GM18867 (cell line): ENCODE measurements at regions not wholly inside any gene's neighbourhood (a gene's known extent, or its start where the extent isn't known, plus 50 kb on each side); places are given as distances from the start of the nearest gene placed in this dataset.
"Not testable (repeated sequence)": the region's sequence is repeated elsewhere in the genome, so short reads cannot be mapped to it uniquely, and the experiment has no call there.

Experiments used
- ATAC-seq: cut with Tn5 transposase; IDR thresholded peaks from one replicate; pipeline ENCODE4 v1.9.1; 2021; ENCODE audit warnings: mild to moderate bottlenecking, moderate library complexity; ENCODE audit not compliant: unreplicated experiment

GRCh38 chr15:30688684-30689083 lies 62.8 kb downstream of the ARHGAP11B start:
- not testable (repeated sequence) for ATAC-seq

GRCh38 chr15:30690153-30690552 lies 64.2 kb downstream of the ARHGAP11B start:
- not testable (repeated sequence) for ATAC-seq

GRCh38 chr15:30695811-30696210 lies 69.9 kb downstream of the ARHGAP11B start:
- not testable (repeated sequence) for ATAC-seq

GRCh38 chr15:30696439-30697314 lies 70.7 kb downstream of the ARHGAP11B start:
- ATAC-seq, result peak; percentile 74

- peak; percentile 68 for ATAC-seq
Observed at GRCh38 chr15:30697315-30697685, 71.4 kb downstream of the ARHGAP11B start.

GRCh38 chr15:30700006-30700597 lies 74.2 kb downstream of the ARHGAP11B start:
- not testable (repeated sequence) for ATAC-seq

- ATAC-seq, result not testable (repeated sequence)
Observed at GRCh38 chr15:30707976-30708685, 82.2 kb downstream of the ARHGAP11B start.

- ATAC-seq, result not testable (repeated sequence)
Observed at GRCh38 chr15:30708809-30709208, 82.9 kb downstream of the ARHGAP11B start.

GRCh38 chr15:30718038-30718643 lies 92.2 kb downstream of the ARHGAP11B start:
- not testable (repeated sequence) for ATAC-seq

- not testable (repeated sequence) for ATAC-seq
Observed at GRCh38 chr15:30719363-30719762, 93.4 kb downstream of the ARHGAP11B start.

GRCh38 chr15:30720825-30721224 lies 94.9 kb downstream of the ARHGAP11B start:
- ATAC-seq, result not testable (repeated sequence)

- not testable (repeated sequence) for ATAC-seq
Observed at GRCh38 chr15:30721529-30721928, 95.6 kb downstream of the ARHGAP11B start.

GRCh38 chr15:30723540-30724175 lies 97.7 kb downstream of the ARHGAP11B start:
- ATAC-seq, result not testable (repeated sequence)

GRCh38 chr15:30729880-30730590 lies 104.1 kb downstream of the ARHGAP11B start:
- not testable (repeated sequence) for ATAC-seq

- not testable (repeated sequence) for ATAC-seq
Observed at GRCh38 chr15:30730633-30731032, 104.7 kb downstream of the ARHGAP11B start.

GRCh38 chr15:30732100-30732499 lies 106.2 kb downstream of the ARHGAP11B start:
- not testable (repeated sequence) for ATAC-seq

GRCh38 chr15:30735884-30736564 lies 110.1 kb downstream of the ARHGAP11B start:
- ATAC-seq, result not testable (repeated sequence)

- ATAC-seq, result not testable (repeated sequence)
Observed at GRCh38 chr15:30742796-30743195, 116.9 kb downstream of the ARHGAP11B start.

- not testable (repeated sequence) for ATAC-seq
Observed at GRCh38 chr15:30749048-30749447, 123.1 kb downstream of the ARHGAP11B start.
